Coronary artery (tissue), 2 donors: ENCODE measurements at regions not wholly inside any gene's neighbourhood (a gene's known extent, or its start where the extent isn't known, plus 50 kb on each side); places are given as distances from the start of the nearest gene placed in this dataset.

Source experiments
- DNase-seq: peaks from one replicate; pipeline ENCODE4 v3.0.0-alpha.2; 2017; ENCODE audit warnings: low spot score
- H3K27ac ChIP-seq, 2 donors: fragments of 200-600 bp; sonication (generic); one replicate each; pipeline ENCODE4 v1.5.1; 2016 to 2019
- H3K4me3 ChIP-seq: fragments of 200-600 bp; sonication (generic); 2 replicates; pipeline ENCODE4 v1.5.1; 2016; ENCODE audit warnings: mild to moderate bottlenecking, moderate library complexity
- CTCF ChIP-seq: fragments of 200-600 bp; sonication (generic); IDR thresholded peaks from one replicate; pipeline ENCODE4 v1.5.1; 2019; ENCODE audit warnings: antibody characterized with exemption

DNA sequence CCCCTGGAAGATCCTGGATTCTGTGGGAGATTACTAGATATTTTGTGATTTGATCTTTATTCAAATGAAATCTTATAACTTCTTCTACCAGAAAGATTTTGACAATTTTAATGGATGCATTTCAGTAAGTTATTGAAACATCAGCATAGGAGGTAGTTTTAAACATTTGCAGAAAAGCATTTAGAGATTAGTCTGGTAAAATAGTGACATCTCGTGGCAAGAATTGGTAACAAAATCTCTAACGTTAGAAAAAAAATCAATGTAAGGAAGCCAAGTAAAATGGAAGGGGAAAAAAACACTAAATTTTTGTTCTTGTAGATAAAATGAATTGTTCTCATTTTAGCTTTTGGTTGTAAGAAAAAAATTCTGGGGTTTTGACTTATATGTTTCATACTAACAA lies 73.3 kb downstream of the TASL start:
- H3K27ac ChIP-seq: no peak overlapping the region
- no peak overlapping the region for H3K4me3 ChIP-seq
- DNase-seq: no peak
- peak; percentile 23 for TF ChIP-seq CTCF

- no peak for DNase-seq
- no peak overlapping the region for H3K27ac ChIP-seq
- no peak overlapping the region for H3K4me3 ChIP-seq
- no peak for TF ChIP-seq CTCF
These were observed 82.1 kb downstream of the TASL start for GRCh38 chrX:30495468-30495867.

DNA sequence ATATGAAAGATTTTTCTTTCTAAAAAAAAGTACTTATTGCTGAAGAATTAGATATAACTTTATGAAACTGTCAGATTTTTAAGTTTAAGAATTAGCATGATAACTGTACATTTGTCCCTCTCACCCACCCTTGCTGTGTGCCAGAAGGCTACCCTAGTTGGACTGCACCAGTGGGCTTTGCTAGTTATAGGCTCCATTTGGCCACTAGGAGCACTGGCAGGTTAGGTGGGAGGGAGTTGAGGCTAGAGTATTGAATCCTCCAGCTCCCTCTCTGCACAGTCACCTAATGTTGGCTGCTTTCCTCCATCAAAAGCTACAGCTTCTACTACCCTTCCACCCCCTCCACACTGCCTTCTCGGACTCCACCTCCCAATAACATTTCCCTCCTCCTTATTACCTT lies 84.2 kb downstream of the TASL start:
- no peak for TF ChIP-seq CTCF
- Histone ChIP-seq H3K4me3 (no peak overlapping the region), H3K27ac (no peak overlapping the region)
- DNase-seq: no peak

GRCh38 chrX:30489323-30489722 lies 88.2 kb downstream of the TASL start:
- TF ChIP-seq CTCF: no peak
- Histone ChIP-seq H3K27ac (no peak overlapping the region), H3K4me3 (no peak overlapping the region)
- DNase-seq: no peak

DNA sequence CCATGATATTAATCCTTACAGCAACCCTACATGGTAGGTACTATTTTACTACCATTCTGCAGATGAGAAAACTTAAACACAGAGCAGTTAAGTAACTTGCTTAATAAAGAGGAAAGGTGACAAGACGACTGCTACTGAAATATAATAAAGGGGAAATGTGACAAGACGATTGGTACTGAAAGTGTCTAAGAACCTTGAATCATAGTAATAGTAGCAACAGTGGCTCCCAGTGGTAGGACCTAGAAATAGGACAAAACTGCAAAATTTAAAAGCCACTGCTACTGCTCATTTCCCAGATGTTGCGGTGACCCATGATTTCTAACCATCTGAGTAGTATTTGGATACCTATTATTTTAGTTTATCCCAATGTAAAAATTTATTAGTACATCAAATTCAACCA lies 89.5 kb downstream of the TASL start:
- no peak for DNase-seq
- Histone ChIP-seq H3K27ac (no peak overlapping the region), H3K4me3 (no peak overlapping the region)
- no peak for TF ChIP-seq CTCF

DNA sequence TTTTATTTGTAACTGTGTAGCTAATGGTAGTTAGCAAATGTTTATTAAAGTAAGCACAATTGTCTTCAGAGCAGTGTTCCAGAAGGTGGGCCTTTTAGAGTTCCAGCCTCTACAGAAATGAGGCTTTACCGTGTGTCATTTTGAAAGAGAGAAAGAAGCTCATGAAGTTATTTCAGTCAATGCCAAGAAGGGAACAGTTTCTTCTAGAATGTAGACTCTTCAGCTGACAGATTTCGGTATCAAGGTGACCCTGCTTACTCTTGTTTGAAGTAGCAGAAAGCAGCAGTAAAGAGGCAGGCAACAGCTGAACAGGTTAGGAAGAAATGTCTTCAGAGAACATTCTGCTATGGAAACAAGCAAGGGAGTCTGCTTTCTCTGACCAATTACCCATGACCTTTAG lies 93.6 kb downstream of the TASL start:
- no peak overlapping the region for H3K27ac ChIP-seq
- no peak for DNase-seq
- no peak overlapping the region for H3K4me3 ChIP-seq
- TF ChIP-seq CTCF: no peak

DNA sequence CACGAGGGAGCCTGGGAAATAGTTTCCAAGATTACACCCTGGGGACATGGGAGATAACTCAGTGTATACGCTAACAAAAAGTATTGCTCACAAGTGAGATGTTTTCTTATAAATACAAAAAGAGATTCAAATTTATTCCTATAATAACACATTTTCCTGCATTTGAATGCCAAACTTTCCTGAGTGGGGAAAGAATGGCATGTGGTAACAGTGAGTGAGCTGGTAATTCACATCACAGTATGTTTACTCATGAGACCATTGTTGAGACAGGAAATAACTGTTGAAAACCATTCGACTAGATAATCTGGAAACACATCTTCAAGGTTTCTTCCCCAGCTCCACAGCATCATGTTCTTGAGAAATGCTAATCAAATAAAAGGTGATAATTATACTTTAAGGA lies 109.1 kb downstream of the TASL start:
- TF ChIP-seq CTCF: no peak

More for the DNA sequence above, 109.1 kb downstream of the TASL start:
- Histone ChIP-seq H3K27ac (no peak overlapping the region), H3K4me3 (no peak overlapping the region)
- no peak for DNase-seq
